GM19438 (cell line): ENCODE measurements at regions not wholly inside any gene's neighbourhood (a gene's known extent, or its start where the extent isn't known, plus 50 kb on each side); places are given as distances from the start of the nearest gene placed in this dataset.

Experiments used
- ATAC-seq: cut with Tn5 transposase; IDR thresholded peaks from one replicate; pipeline ENCODE4 v1.9.1; 2021; ENCODE audit warnings: low read depth; ENCODE audit not compliant: unreplicated experiment

DNA sequence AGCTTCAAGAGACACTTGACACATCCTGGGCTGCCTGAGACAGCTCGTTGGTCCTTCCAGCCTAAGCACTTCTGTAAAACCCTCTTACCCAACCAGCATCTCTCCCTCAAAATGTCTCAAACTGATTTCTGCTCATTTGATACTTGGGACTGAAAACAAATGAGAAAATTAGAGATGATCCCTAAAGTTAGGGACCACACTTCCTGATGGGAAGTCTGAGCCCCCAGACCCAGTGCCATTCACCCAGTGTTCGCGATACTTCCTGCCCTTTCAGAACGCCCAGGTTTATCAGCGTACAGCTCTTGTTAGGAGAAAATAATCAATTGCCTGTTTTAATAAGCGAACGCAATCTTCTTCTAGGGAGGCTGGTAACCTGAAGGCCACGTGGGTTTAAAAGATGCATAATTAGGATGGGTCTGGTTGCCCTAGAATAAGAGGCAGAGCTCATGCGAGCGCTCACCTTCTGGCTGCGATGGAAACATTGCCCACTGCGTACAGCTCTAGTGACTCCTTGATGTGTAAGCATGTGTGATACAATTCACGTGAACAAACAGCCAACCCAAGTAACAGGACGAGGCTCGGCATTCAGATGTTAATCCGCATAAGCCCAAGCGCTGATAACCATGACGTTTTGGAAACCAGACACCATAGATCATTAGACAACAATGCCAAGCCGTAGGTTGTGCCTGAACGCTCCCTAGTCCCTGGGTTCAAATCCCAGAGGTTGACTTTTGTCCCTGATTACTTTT, 213.1 kb downstream of the FOXL1 start:
- no peak for ATAC-seq

DNA sequence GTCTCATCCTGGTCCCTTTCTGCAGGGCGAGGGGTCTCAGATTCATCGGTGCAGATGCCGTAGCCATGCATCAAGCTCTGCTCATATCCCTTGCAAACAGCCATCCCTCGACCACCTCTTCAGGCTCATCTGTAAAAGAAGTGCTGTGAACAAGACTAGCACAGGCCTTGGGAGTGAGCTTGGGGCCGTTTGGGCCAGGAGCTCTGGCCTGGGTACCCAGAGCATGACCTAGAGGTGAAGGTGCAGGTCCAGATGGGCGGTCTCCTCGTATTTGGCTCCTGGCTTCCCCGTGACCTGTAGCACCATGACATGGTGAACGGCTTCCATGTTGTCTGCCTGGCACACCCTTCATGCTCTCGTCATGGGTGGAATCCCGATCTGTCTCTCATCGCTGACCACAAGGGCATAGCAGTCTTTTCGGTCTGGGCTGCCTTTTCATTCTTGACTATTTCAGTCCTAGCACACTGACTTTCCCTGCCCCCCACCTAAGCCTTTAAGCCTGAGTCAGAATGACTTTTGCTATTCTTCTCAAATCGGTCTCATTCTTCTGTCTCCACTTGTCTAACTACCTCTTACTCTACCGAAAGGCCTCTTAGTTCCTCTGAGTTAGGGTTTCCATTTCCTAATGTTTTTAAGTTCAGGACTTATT, 216.0 kb downstream of the FOXL1 start:
- no peak for ATAC-seq

GRCh38 chr16:86797700-86798099, 219.4 kb downstream of the FOXL1 start:
- ATAC-seq = no peak

DNA sequence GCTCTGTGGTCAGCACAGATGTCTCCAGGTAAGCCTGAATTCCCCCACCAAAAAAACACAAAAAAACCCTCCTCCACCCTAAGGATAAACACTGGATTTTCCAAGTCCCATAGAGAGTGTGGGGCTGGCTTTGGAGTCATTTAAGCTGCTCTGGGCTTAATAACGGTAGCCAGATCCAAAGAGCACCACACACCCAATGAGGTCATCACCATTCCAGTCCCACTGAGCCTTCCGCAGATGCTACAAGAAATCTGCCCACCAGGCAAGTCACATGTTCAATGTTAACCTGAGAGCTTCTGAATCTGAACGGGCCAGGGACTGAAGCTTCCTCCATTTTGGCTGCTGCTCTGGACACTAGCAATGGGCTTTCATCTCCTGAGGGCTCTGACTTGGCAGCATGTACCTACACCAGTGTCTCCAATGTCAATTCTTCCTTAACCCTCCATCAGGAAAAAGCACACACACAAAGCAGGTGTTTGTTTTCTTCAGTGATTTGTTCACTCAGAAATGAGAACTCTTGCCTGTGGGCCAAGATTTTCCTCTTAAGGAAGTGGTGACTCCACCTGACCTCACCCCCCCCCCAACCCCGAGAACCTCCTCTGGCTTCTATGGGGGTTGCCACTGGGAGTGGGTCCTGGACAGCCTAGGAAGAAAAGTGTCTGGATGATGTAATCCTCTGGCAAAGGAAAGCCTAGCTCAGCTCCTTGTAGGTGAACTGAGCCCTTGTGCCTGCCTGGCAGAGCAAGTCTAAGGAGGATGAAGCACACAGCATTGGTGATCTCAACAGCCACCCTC, 220.1 kb downstream of the FOXL1 start:
- no peak for ATAC-seq

- ATAC-seq = no peak
Observed at GRCh38 chr16:86799367-86799766, 221.0 kb downstream of the FOXL1 start.

DNA sequence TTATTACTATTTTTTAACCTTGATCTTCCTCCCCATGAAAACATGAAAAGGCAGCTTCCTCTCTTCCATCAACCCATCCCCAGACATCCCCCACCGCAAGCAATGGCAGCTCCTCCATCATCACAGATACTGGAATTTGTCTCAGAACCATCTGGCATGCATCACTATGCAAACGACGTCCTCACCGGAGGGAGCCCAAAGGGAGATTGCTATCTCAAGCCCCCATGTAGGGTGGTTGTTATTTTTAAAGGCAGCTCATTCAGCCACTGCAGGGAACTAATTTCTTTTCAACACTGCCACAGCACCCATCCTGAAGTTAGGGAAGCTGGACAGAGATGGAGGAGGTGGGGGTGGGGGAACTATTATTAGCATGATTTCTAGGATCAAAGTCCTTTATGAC, 222.5 kb downstream of the FOXL1 start:
- ATAC-seq = no peak

DNA sequence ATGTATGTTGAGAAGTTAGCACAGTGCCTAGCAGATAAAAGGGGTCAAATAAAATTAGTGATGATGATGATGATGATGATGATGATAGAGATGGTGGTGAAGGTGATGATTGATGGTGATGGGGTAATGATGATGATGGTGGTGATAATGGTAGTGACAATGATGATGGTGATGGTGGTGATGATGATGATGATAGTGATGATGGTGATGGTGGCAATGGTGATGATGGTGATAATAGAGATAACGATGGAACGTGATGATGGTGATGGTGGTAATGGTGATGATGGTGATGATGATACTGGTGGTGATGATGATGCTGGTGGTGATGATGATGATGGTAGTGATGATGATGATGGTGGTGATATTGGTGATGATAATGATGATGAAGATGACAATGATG, 223.7 kb downstream of the FOXL1 start:
- no peak for ATAC-seq

DNA sequence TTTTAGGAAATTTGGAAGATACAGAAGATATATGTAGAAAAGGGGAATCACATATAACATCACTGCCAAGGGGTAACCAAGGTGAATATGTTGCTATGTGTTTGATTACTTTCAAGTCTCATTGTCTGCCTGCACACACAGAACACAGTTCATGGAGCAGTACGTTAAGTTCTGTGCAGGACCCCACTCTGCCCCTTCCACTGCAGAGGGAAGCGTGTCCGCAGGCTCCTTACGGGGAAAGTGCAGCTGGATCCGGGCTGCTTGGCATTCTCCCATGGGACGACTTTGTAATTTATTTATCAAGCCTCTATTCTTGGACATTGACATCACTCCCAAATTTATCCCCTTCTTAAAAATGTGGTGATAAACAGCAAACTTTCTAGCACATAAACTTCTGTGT, 226.8 kb downstream of the FOXL1 start:
- no peak for ATAC-seq

GRCh38 chr16:86806181-86806837, 228.0 kb downstream of the FOXL1 start:
- ATAC-seq = no peak

- ATAC-seq = no peak
Observed at GRCh38 chr16:86806838-86807351, 228.5 kb downstream of the FOXL1 start.

GRCh38 chr16:86808863-86809444, 230.6 kb downstream of the FOXL1 start:
- no peak for ATAC-seq

DNA sequence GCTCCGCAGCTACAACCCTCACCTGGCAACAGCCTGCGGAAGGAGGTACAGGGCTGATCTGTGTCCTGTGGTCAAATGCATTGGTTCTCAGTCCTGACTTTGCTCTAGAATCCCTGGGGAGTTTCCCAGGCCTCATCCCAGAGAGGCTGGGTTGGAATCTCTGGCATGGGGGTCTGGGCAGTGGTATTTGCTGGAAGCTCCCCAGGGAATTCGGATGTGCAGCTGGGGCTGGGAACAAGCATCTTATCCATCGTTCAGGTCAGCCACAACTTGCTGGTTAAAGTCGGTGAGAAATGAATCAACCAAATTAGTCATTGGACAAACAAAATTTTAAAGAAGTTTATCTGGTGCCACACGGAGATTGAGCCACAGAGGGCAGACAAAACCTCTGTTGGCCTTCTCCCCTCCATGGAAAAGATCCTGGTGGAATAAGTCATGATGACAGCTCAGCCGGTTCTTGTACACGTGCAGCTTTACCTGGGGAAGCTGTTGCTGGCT, 231.2 kb downstream of the FOXL1 start:
- no peak for ATAC-seq

DNA sequence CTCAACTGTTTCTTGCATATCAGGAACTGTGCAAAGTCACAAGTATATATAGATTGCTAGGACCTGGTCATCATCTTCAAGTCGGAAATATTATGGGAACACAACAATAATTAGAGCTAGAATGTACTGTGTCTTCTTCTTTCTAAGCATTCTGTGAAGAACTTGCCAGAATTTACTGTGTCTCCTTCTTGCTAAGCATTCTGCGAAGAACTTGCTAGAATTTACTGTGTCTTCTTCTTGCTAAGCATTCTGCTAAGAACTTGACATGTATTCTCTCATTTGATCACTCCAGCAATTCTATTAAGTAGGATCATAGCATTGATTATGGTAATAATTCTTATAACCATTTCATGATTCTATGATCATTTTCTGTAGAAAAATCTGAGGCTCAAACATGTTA, 231.7 kb downstream of the FOXL1 start:
- ATAC-seq = no peak

- ATAC-seq = no peak
Observed at GRCh38 chr16:86812363-86812970, 234.1 kb downstream of the FOXL1 start.

DNA sequence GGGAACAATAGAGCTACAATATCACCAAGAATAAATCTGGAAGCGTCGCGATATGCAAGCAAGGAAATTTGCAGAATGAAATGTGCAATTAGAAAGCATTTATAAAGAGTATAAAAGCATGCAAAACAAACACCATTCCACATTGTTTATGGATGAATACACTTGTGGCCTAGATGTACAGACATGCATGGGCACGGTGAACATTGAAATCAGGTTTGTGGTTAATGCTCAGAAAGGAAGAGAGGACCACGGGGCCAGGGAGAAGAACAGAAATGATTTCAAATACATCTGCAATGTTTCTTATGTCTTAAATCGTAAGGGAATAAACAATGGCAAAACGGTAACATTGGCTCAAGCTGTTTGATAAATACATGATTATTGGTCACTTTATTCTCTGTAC, 235.9 kb downstream of the FOXL1 start:
- no peak for ATAC-seq

GRCh38 chr16:86816930-86817625, 238.7 kb downstream of the FOXL1 start:
- ATAC-seq = no peak

GRCh38 chr16:86818671-86819532, 240.6 kb downstream of the FOXL1 start:
- no peak for ATAC-seq

DNA sequence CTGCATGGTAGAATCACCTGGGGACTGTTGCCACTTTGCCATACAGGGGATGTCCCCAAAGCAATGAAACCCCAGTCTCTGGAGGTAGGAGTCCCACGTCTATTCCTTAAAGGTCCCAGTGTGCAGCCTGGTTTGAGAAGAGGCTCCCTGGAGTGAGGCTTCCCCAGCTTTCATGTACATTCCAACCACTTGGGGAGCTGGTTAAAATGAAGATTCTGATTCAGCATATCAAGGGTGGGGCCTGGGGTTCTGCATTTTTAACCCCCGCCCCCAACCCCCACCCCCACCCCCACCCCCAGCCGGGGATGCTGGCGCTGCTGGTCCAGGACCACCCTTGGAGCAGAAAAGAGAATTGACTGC, 241.2 kb downstream of the FOXL1 start:
- ATAC-seq = no peak
